HuH-7 (cell line): ENCODE measurements at regions not wholly inside any gene's neighbourhood (a gene's known extent, or its start where the extent isn't known, plus 50 kb on each side); places are given as distances from the start of the nearest gene placed in this dataset.
"Not testable (repeated sequence)": the region's sequence is repeated elsewhere in the genome, so short reads cannot be mapped to it uniquely, and the experiment has no call there.

Experiments used
- DNase-seq: peaks from one replicate; pipeline ENCODE4 v3.0.0; 2011; ENCODE audit warnings: low spot score

- no peak for DNase-seq
These were observed 218.0 kb upstream of the PCSK5 start for GRCh38 chr9:75672478-75672877.

GRCh38 chr9:75683591-75683990 is 206.9 kb upstream of the PCSK5 start:
- DNase-seq: no peak

- no peak for DNase-seq
These were observed 205.4 kb upstream of the PCSK5 start for GRCh38 chr9:75685062-75685461.

GRCh38 chr9:75687359-75687953 is 203.0 kb upstream of the PCSK5 start:
- no peak for DNase-seq

GRCh38 chr9:75690551-75690950 is 199.9 kb upstream of the PCSK5 start:
- DNase-seq: not testable (repeated sequence)

GRCh38 chr9:75691408-75691807 is 199.1 kb upstream of the PCSK5 start:
- no peak for DNase-seq

- DNase-seq: no peak
These were observed 198.2 kb upstream of the PCSK5 start for GRCh38 chr9:75692309-75692708.

- no peak for DNase-seq
These were observed 194.6 kb upstream of the PCSK5 start for GRCh38 chr9:75695921-75696320.

GRCh38 chr9:75699017-75699416 is 191.5 kb upstream of the PCSK5 start:
- DNase-seq: no peak

- DNase-seq: no peak
These were observed 190.7 kb upstream of the PCSK5 start for GRCh38 chr9:75699625-75700251.

- no peak for DNase-seq
These were observed 190.2 kb upstream of the PCSK5 start for GRCh38 chr9:75700252-75700640.

GRCh38 chr9:75707191-75707590 is 183.3 kb upstream of the PCSK5 start:
- DNase-seq: no peak

- no peak for DNase-seq
These were observed 180.8 kb upstream of the PCSK5 start for GRCh38 chr9:75709698-75710097.

GRCh38 chr9:75712700-75713099 is 177.8 kb upstream of the PCSK5 start:
- DNase-seq: no peak

- DNase-seq: no peak
These were observed 177.1 kb upstream of the PCSK5 start for GRCh38 chr9:75713335-75713734.

- peak; percentile 24 for DNase-seq
These were observed 175.1 kb upstream of the PCSK5 start for GRCh38 chr9:75715360-75715759.

GRCh38 chr9:75718677-75719076 is 171.8 kb upstream of the PCSK5 start:
- no peak for DNase-seq

GRCh38 chr9:75728391-75728790 is 162.1 kb upstream of the PCSK5 start:
- DNase-seq: no peak

GRCh38 chr9:75734802-75735201 is 155.7 kb upstream of the PCSK5 start:
- no peak for DNase-seq

GRCh38 chr9:75739884-75740611 is 150.4 kb upstream of the PCSK5 start:
- DNase-seq: no peak

- DNase-seq: no peak
These were observed 146.6 kb upstream of the PCSK5 start for GRCh38 chr9:75743855-75744254.

- DNase-seq: no peak
These were observed 136.4 kb upstream of the PCSK5 start for GRCh38 chr9:75754080-75754479.

GRCh38 chr9:75775166-75775565 is 115.3 kb upstream of the PCSK5 start:
- DNase-seq: no peak
